Heart left ventricle (tissue), 16 donors: ENCODE measurements at regions not wholly inside any gene's neighbourhood (a gene's known extent, or its start where the extent isn't known, plus 50 kb on each side); places are given as distances from the start of the nearest gene placed in this dataset.

Source experiments
- ATAC-seq, 4 donors: fragments of 200-7000 bp; cut with Tn5 transposase; one replicate each; pipeline ENCODE4 v1.9.1; 2020 to 2022; ENCODE audit warnings: moderate library complexity in 4 of 4, mild to moderate bottlenecking in 3 of 4, moderate number of reproducible peaks in 1 of 4
- DNase-seq, 5 donors: peaks; one replicate each; pipeline ENCODE4 v3.0.0-alpha.2; 2020
- H3K27ac ChIP-seq, 12 donors: fragments of 200-600 bp; sonication (generic) in 4 of 12; one replicate each; pipeline versions ENCODE4 v1.5.0 to v1.8.0; 2016 to 2022; ENCODE audit warnings: mild to moderate bottlenecking in 2 of 12
- H3K27me3 ChIP-seq, 9 donors: fragments of 200-600 bp; sonication (generic) in 2 of 9; one replicate each; pipeline versions ENCODE4 v1.5.1 to v1.8.0; 2016 to 2022; ENCODE audit warnings: mild to moderate bottlenecking in 3 of 9
- H3K36me3 ChIP-seq, 9 donors: fragments of 200-600 bp; sonication (generic) in 2 of 9; one replicate each; pipeline versions ENCODE4 v1.5.0 to v1.8.0; 2018 to 2022; ENCODE audit warnings: mild to moderate bottlenecking in 2 of 9
- H3K4me1 ChIP-seq, 12 donors: fragments of 200-600 bp; sonication (generic) in 4 of 12; one replicate each; pipeline versions ENCODE4 v1.5.0 to v1.8.0; 2016 to 2022; ENCODE audit warnings: mild to moderate bottlenecking in 3 of 12
- H3K4me3 ChIP-seq, 12 donors: fragments of 200-600 bp; sonication (generic) in 4 of 12; one replicate each; pipeline versions ENCODE4 v1.5.0 to v1.8.0; 2017 to 2022; ENCODE audit warnings: mild to moderate bottlenecking in 9 of 12, moderate library complexity in 4 of 12
- H3K9me3 ChIP-seq, 12 donors: fragments of 200-600 bp; sonication (generic) in 4 of 12; one replicate each; pipeline versions ENCODE4 v1.5.0 to v1.8.0; 2016 to 2022; ENCODE audit warnings: mild to moderate bottlenecking in 1 of 12
- CTCF ChIP-seq, 12 donors: fragments of 200-600 bp; sonication (generic) in 4 of 12; IDR thresholded peaks; one replicate each; pipeline versions ENCODE4 v1.5.0 to v1.8.0; 2018 to 2022; ENCODE audit warnings: antibody characterized with exemption in 12 of 12, mild to moderate bottlenecking in 5 of 12
- POLR2A ChIP-seq, 2 donors: fragments of 450-650 bp; IDR thresholded peaks; one replicate each; pipeline ENCODE4 v1.6.1; 2017; ENCODE audit warnings: antibody characterized with exemption in 2 of 2, mild to moderate bottlenecking in 2 of 2, moderate library complexity in 2 of 2
- WGBS, 4 donors: extraction: QIAGEN DNeasy Blood & Tissue Kit in 2 of 4; methylation state at CpG; one replicate each; pipeline versions ENCODE4 v1.1.5 to v1.1.7; 2013 to 2018; 5-methylcytosine and 5-hydroxymethylcytosine counted together
- intact Hi-C, 10 donors: fragments of 100-400 bp; cut with DNase I; formaldehyde crosslinking; loops; one replicate each; pipeline versions ENCODE4 v1.11.1 to v1.14.2; 2022
- donor health status: ischemic (EF 13 %, LVEDD 7.1; RV severe dilation, severe dysfunction).
- donor health status: healthy with polysubstance abuse.
- donor health status: DM: no; HTN: yes; CAD: no.
- donor health status: DM: no; HTN: no; CAD: no.
- donor health status: ischemic (EF 25% LVEDD 6.9; RV normal size, moderate dysfunction).
- donor health status: ischemic (EF 25% LVEDD 5.7; RV mildly dilated, moderate dysfunction).
- donor health status: healthy.
- donor health status: DM: yes; HTN: yes; CAD: no.
- donor health status: ischemic (EF 35%, LVEDD 5.7; RV mildly dilated, moderate dysfunction).
- donor health status: nonischemic (EF 11% LVEDD 7.7; RV severe dilation, severe dysfunction).
- donor health status: DM: yes; HTN: yes; CAD: no.
- donor health status: PGD.
- donor health status: ischemic (EF 29% LVEDD 5.4; RV normal size, mild dysfunction).
- donor health status: nonischemic (EF 23%, LVEDD 6.1; RV moderate dilation, normal function).

DNA sequence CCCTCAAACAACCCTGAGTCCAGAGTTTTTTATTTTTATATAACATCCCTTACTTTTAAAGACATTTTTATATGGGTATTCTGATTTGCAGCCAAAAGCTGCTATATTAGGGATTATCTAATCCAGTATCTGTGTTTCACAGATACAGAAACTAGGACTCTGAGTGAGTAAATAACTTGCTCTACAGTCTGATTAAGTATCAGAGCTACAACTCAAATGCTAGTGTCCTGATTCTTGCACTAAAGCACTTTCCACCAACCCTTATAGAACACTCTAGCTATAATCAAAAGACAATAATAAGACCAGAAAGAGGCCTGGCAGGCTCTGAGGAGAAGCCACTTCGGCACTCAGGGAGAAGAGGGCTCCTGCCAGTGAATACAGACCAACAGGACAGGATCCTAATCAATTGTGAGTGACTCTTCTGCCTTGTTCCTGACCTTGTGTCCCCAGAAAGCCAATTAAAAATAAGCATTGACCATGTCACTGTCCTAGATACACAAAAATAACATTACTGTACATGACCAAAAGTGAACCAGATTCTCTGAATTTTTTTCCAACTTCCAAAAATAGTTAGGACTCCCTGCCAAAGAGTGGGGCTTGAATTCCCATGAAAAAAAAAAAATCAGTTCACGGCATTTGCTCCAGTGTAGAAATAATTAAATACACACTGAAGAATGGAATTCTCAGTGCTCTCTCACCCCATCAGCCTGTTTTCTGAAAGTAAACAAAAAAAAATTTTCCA, 63.6 kb upstream of the MAP3K1 start:
- Histone ChIP-seq H3K36me3 (no peaks in the 10 kb centered on the region), H3K4me3 (no peak overlapping the region), H3K4me1 (peaks cover 0 to 3% (median 0%) of the 10 kb centered on the region in 12 donors), H3K27me3 (no peaks in the 10 kb centered on the region), H3K27ac (no peak overlapping the region), H3K9me3 (peaks cover 0 to 9% (median 0%) of the 10 kb centered on the region in 12 donors)
- TF ChIP-seq POLR2A (IDR thresholded peaks at IDR 0.05) (no peak), CTCF (IDR thresholded peaks at IDR 0.05) (no peak)
- intact Hi-C loops = no loop called here
- 63 to 78% (median 70%) methylated on average over 2 of the region's 2 CpGs for WGBS, 4 donors
- ATAC-seq (peak in 2 of 4 donors; percentile 24 to 29), DNase-seq (no peak)

- Histone ChIP-seq H3K9me3 (peaks cover 0 to 9% (median 0%) of the 10 kb centered on the region in 12 donors), H3K27me3 (no peaks in the 10 kb centered on the region), H3K4me3 (no peak overlapping the region), H3K27ac (no peak overlapping the region), H3K4me1 (peaks cover 0 to 3% (median 0%) of the 10 kb centered on the region in 12 donors), H3K36me3 (no peaks in the 10 kb centered on the region)
- ATAC-seq = no peak
- TF ChIP-seq POLR2A (IDR thresholded peaks at IDR 0.05) (no peak), CTCF (IDR thresholded peaks at IDR 0.05) (no peak)
- intact Hi-C loops = no loop called here
- 80 to 99% (median 93%) methylated on average over 3 of the region's 3 CpGs for WGBS, 4 donors
- no peak for DNase-seq
Measured at GRCh38 chr5:56749842-56750241, 65.5 kb upstream of the MAP3K1 start.

DNA sequence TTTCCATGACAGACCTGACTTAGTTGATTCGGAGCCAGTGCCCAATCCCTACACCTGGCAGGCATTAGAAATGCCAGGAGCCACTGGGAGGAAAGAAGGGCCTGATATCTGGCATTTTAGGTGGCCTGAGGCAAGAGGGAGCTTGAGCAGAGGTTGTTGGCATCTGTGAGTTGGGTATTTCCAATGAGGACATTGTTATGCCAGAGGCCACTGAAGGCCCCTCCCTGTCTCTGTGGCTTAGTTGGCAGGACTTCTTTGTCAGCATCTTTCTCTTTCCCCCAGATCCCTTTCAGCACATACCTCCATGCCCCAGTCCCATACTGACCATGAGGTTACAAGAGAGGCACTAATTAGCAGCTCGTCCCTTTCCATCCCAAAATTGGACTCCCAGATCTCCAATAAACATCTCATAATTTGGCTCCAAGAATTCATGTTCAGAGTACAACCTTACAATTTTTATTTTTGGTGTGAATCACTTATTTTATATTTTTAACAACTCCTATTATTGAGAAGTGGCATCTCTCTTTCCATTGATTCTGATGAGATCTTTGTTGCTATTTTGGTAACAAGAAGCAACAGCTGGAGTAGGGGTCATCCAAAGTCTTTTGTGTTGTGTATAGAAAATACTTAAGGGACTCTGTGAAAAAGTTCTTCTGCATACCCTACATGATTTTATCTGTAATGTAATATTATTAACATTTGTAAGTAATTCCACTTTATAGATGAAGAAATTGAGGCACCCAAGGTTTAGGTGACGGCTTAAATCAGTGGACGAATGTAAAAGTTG, 68.6 kb upstream of the MAP3K1 start:
- Histone ChIP-seq H3K4me3 (no peak overlapping the region), H3K4me1 (peaks cover 0 to 2% (median 0%) of the 10 kb centered on the region in 12 donors), H3K9me3 (no peaks in the 10 kb centered on the region), H3K36me3 (no peaks in the 10 kb centered on the region), H3K27me3 (no peaks in the 10 kb centered on the region), H3K27ac (no peak overlapping the region)
- 94 to 97% (median 95%) methylated on average over 4 of the region's 4 CpGs for WGBS, 4 donors
- intact Hi-C loops = no loop called here
- TF ChIP-seq POLR2A (IDR thresholded peaks at IDR 0.05) (no peak), CTCF (IDR thresholded peaks at IDR 0.05) (no peak)
- no peak for ATAC-seq
- no peak for DNase-seq

DNA sequence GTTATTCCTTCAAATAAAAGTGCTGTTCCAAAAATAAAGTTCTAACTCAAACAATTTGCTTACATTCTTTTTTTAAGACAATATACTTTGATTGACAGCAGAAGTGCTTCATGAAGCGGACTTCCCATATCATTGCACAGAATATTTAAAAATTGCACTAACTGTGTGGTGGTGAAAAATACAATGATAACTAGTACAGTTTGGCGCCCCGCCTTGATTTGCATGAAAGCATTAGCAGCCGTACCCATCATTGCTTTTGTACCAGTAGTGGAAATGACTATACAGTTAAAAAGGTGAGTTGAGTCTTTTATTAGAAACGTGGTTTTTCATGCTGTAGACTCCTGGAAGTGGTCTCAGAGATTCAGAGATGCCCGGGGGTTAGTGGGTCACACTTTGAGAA, 69.5 kb upstream of the MAP3K1 start:
- intact Hi-C loops = no loop called here
- H3K36me3 ChIP-seq = no peaks in the 10 kb centered on the region
- H3K27ac ChIP-seq = no peak overlapping the region
- H3K9me3 ChIP-seq = no peaks in the 10 kb centered on the region
- 94 to 98% (median 96%) methylated on average over 6 of the region's 6 CpGs for WGBS, 4 donors
- no peaks in the 10 kb centered on the region for H3K27me3 ChIP-seq
- H3K4me3 ChIP-seq = no peak overlapping the region
- ATAC-seq = no peak
- no peaks in the 10 kb centered on the region for H3K4me1 ChIP-seq
- no peak for DNase-seq
- TF ChIP-seq CTCF (IDR thresholded peaks at IDR 0.05) = no peak
- TF ChIP-seq POLR2A (IDR thresholded peaks at IDR 0.05) = no peak
